ENCODE measurements at regions not wholly inside any gene's neighbourhood (a gene's known extent, or its start where the extent isn't known, plus 50 kb on each side); places are given as distances from the start of the nearest gene placed in this dataset.

DNA sequence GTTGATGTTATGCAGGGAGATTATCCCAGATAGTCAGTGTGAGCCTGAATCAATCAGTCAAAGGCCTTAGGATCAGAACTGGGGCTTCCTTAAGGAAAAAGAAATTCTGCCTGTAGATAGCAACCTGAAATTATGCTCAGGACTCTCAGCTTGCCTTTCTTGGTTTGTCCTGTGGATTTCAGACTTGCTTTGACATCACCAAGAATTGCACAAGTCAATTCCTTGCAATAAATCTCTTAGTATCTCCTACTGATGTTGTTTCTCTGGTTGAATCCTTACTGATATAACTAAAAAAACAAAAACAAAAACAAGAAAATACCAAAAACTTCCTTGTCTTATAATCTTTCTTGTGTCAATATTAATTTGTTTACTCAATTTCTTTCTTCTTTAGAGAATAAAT lies 258.9 kb upstream of the TCF21 start:
- H2BK20ac ChIP-seq (ENCODE audit: low read depth, low read length): peak overlapping the region; percentile 41; the same call in 1 of the 2 replicates
- H3K36me3 ChIP-seq (ENCODE audit: control insufficient read depth, insufficient read depth, low read length): no peaks in the 10 kb centered on the region
- peak overlapping the region; percentile 67 for H2BK120ac ChIP-seq (ENCODE audit: low read depth, low read length)
- H2BK15ac ChIP-seq (ENCODE audit: low read depth, low read length): peak overlapping the region; percentile 62; the same call in 2 of the 3 replicates
- H3K56ac ChIP-seq (ENCODE audit: extremely low read depth, insufficient read depth, low read length): no peak overlapping the region
- H3K4me2 ChIP-seq (ENCODE audit: low read depth, low read length): no peak overlapping the region
- peak overlapping the region; percentile 24; the same call in 1 of the 2 replicates for H4K91ac ChIP-seq (ENCODE audit: insufficient read depth, low read depth, low read length)
- ATAC-seq (ENCODE audit: low read depth) (no peak), DNase-seq (no peak)
- no peak overlapping the region for H2AK9ac ChIP-seq (replicated peaks; ENCODE audit: low read depth, low read length, poor library complexity)
- H4K8ac ChIP-seq (ENCODE audit: low read depth in 2 of 2, low read length in 2 of 2): peak overlapping the region in 1 of 2 experiments; percentile 55; a peak in 2 of 4 replicates
- H2AFZ ChIP-seq (replicated peaks; ENCODE audit: low read length, poor library complexity): no peak overlapping the region
- no peaks in the 10 kb centered on the region for H4K20me1 ChIP-seq (ENCODE audit: insufficient read depth, low read length)
- CTCF ChIA-PET: interaction anchor here (0.6 kb wide), 1 partner anchor 92 kb away, joined by 5 read pairs; no protein-coding TSS in a partner anchor
- H4K5ac ChIP-seq (ENCODE audit: low read depth, low read length): peak overlapping the region; percentile 88; the same call in 1 of the 2 replicates
- peaks cover 13% of the 10 kb centered on the region for H3K9me1 ChIP-seq (ENCODE audit: insufficient read depth, low read length)
- in situ Hi-C loops (cut with MboI; ENCODE audit: low sequenced_read_pairs) (no loop called here), intact Hi-C loops (cut with micrococcal nuclease) (loop anchor here (2.0 to 5.0 kb wide), 2 partner anchors 19 to 132 kb away; no protein-coding TSS in a partner anchor), dilution Hi-C loops (cut with HindIII; ENCODE audit: low sequenced_read_pairs, unreplicated experiment) (no loop called here)
- H3K27ac ChIP-seq (ENCODE audit: insufficient read depth, low read length): peak overlapping the region; percentile 58; the same call in 1 of the 2 replicates
- no peak overlapping the region for H3K4me3 ChIP-seq (ENCODE audit: insufficient read depth, low read depth, low read length)
- peak overlapping the region; percentile 51; the same call in 1 of the 2 replicates for H3K4ac ChIP-seq (ENCODE audit: low read depth, low read length)
- BruUV-seq (replicated peaks): no TSS peak
- no peaks in the 10 kb centered on the region; a peak in 1 of 4 replicates for H3K79me1 ChIP-seq (ENCODE audit: low read depth in 1 of 2, low read length in 2 of 2)
- H2BK5ac ChIP-seq (ENCODE audit: low read depth, low read length, poor library complexity, severe bottlenecking): peak overlapping the region; percentile 98
- no peaks in the 10 kb centered on the region for H3K27me3 ChIP-seq (ENCODE audit: control insufficient read depth, insufficient read depth, low read length)
- H3K23ac ChIP-seq (ENCODE audit: low read depth, low read length): peak overlapping the region; percentile 8; the same call in 1 of the 2 replicates
- POLR2A ChIA-PET (ENCODE audit: unreplicated experiment): no interaction called here
- no peak overlapping the region for H3K9ac ChIP-seq (ENCODE audit: low read depth, low read length)
- H3K4me1 ChIP-seq (ENCODE audit: control insufficient read depth, insufficient read depth, low read length): peaks cover 14% of the 10 kb centered on the region
- peak overlapping the region; percentile 17 for H3K14ac ChIP-seq (replicated peaks; ENCODE audit: low read depth, low read length)
- TF ChIP-seq MAZ (IDR thresholded peaks at IDR 0.05; ENCODE audit: borderline replicate concordance, low read depth, low read length) (no peak), RAD21 (IDR thresholded peaks at IDR 0.05; ENCODE audit: low read length) (no peak), MAFK (IDR thresholded peaks at IDR 0.05; ENCODE audit: low read depth, low read length) (no peak), BHLHE40 (IDR thresholded peaks at IDR 0.05; ENCODE audit: low read depth, low read length) (no peak), NFE2L2 (IDR thresholded peaks at IDR 0.05; ENCODE audit: low read depth, low read length) (no peak), POLR2A (IDR thresholded peaks at IDR 0.05; ENCODE audit: low read depth, low read length) (no peak), MXI1 (IDR thresholded peaks at IDR 0.05; ENCODE audit: borderline replicate concordance, low read depth, low read length) (no peak), RCOR1 (IDR thresholded peaks at IDR 0.05; ENCODE audit: insufficient replicate concordance, low read length) (no peak), RFX5 (IDR thresholded peaks at IDR 0.05; ENCODE audit: low read depth, low read length) (no peak), SMC3 (IDR thresholded peaks at IDR 0.05; ENCODE audit: low read depth, low read length) (no peak), CEBPB (IDR thresholded peaks at IDR 0.05; ENCODE audit: low read depth, low read length) (no peak), CHD1 (IDR thresholded peaks at IDR 0.05; ENCODE audit: low read depth, low read length) (no peak), FOS (IDR thresholded peaks at IDR 0.05; ENCODE audit: low read depth, low read length) (no peak)
- TF ChIP-seq, protein P1, sequence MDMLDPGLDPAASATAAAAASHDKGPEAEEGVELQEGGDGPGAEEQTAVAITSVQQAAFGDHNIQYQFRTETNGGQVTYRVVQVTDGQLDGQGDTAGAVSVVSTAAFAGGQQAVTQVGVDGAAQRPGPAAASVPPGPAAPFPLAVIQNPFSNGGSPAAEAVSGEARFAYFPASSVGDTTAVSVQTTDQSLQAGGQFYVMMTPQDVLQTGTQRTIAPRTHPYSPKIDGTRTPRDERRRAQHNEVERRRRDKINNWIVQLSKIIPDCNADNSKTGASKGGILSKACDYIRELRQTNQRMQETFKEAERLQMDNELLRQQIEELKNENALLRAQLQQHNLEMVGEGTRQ (IDR thresholded peaks at IDR 0.05; ENCODE audit: low read depth, low read length): no peak
- TF ChIP-seq, protein P2, sequence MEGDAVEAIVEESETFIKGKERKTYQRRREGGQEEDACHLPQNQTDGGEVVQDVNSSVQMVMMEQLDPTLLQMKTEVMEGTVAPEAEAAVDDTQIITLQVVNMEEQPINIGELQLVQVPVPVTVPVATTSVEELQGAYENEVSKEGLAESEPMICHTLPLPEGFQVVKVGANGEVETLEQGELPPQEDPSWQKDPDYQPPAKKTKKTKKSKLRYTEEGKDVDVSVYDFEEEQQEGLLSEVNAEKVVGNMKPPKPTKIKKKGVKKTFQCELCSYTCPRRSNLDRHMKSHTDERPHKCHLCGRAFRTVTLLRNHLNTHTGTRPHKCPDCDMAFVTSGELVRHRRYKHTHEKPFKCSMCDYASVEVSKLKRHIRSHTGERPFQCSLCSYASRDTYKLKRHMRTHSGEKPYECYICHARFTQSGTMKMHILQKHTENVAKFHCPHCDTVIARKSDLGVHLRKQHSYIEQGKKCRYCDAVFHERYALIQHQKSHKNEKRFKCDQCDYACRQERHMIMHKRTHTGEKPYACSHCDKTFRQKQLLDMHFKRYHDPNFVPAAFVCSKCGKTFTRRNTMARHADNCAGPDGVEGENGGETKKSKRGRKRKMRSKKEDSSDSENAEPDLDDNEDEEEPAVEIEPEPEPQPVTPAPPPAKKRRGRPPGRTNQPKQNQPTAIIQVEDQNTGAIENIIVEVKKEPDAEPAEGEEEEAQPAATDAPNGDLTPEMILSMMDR (conservative IDR thresholded peaks at IDR 0.05; ENCODE audit: low read depth, low read length): no peak
- TF ChIP-seq, protein P3, sequence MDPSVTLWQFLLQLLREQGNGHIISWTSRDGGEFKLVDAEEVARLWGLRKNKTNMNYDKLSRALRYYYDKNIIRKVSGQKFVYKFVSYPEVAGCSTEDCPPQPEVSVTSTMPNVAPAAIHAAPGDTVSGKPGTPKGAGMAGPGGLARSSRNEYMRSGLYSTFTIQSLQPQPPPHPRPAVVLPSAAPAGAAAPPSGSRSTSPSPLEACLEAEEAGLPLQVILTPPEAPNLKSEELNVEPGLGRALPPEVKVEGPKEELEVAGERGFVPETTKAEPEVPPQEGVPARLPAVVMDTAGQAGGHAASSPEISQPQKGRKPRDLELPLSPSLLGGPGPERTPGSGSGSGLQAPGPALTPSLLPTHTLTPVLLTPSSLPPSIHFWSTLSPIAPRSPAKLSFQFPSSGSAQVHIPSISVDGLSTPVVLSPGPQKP (IDR thresholded peaks at IDR 0.05; ENCODE audit: borderline replicate concordance, low read depth, low read length): no peak
- no peaks in the 10 kb centered on the region for H3K9me3 ChIP-seq (ENCODE audit: control insufficient read depth, insufficient read depth, low read length)
- H3K18ac ChIP-seq (ENCODE audit: low read depth, low read length): peak overlapping the region; percentile 95
- H2AK5ac ChIP-seq (ENCODE audit: low read depth, low read length): peak overlapping the region; percentile 70; the same call in 1 of the 2 replicates

Data from IMR-90 (cell line).